ENCODE measurements at regions not wholly inside any gene's neighbourhood (a gene's known extent, or its start where the extent isn't known, plus 50 kb on each side); places are given as distances from the start of the nearest gene placed in this dataset.

DNA sequence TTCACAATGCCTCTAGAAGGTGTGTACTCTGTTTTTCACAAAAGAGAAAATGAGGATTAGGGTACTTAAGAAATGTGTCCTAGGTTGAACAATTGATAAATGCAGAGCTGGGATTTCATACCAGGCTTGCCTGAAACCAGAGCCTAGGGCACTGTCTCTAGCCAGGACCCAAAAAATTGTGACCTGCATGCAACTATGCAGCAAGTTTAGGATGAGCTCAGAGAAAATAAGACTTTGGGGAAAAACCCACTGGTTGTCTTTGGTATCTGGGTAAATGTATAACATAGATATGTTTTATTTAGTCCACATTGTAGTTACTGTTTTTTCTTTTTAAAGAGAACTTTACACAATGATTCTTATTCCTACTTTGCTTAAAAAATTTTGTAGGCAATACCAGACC, 177.1 kb upstream of the SEMA6A start:
- TF ChIP-seq, protein P1, sequence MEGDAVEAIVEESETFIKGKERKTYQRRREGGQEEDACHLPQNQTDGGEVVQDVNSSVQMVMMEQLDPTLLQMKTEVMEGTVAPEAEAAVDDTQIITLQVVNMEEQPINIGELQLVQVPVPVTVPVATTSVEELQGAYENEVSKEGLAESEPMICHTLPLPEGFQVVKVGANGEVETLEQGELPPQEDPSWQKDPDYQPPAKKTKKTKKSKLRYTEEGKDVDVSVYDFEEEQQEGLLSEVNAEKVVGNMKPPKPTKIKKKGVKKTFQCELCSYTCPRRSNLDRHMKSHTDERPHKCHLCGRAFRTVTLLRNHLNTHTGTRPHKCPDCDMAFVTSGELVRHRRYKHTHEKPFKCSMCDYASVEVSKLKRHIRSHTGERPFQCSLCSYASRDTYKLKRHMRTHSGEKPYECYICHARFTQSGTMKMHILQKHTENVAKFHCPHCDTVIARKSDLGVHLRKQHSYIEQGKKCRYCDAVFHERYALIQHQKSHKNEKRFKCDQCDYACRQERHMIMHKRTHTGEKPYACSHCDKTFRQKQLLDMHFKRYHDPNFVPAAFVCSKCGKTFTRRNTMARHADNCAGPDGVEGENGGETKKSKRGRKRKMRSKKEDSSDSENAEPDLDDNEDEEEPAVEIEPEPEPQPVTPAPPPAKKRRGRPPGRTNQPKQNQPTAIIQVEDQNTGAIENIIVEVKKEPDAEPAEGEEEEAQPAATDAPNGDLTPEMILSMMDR (IDR thresholded peaks at IDR 0.05; ENCODE audit: insufficient read depth, low read length, severe bottlenecking), result no peak
- no peak for FAIRE-seq
- Histone ChIP-seq H3K4me3 (ENCODE audit: low read depth, low read length) (no peak overlapping the region), H3K36me3 (ENCODE audit: control insufficient read depth, insufficient read depth, low read length) (no peaks in the 10 kb centered on the region), H3K27me3 (ENCODE audit: control insufficient read depth, insufficient read depth, low read length) (no peaks in the 10 kb centered on the region)
- DNase-seq (ENCODE audit: low read depth), result no peak

DNA sequence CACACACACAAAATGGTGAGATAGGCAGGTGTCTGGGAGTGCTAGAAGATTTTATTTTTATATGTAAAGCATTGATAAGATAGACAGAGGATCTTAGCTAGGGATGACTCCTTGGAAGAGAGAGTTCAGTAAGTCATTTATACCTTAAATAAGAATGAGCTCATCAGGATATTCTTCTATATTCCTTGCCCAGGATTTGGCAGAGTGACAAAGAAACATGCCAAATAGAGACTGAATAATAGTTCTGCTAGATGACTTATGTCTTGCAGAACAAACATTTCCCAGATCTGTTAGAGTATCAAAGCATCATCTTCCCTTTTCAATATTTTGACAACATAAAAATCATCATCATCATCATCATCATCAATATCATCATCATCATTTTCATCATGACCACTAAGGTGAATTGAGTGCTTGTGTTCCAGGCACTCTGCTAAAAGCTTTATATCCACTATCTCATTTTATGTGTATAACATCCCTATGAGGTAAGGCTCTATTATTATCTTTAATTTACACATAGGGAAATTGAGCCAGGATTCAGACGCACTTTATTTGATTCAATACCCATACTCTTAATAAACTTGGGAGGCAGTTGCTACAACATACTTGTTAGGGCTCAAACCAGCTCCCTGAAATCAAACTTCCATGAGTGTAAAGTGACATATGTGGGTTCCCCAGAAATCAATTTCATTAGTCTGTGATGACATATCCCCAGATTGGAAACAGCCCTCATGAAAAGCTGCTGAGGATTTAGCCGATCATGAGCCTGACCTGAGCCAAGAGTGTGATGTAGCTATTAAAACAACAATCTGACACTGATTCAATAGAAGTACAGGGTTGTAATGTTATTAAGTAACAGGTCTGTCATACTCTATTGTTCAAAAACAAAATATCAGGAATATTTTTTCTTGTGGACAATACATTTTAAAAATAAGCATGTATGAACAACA, 176.3 kb upstream of the SEMA6A start:
- peak; percentile 72 for DNase-seq (ENCODE audit: low read depth)

DNA sequence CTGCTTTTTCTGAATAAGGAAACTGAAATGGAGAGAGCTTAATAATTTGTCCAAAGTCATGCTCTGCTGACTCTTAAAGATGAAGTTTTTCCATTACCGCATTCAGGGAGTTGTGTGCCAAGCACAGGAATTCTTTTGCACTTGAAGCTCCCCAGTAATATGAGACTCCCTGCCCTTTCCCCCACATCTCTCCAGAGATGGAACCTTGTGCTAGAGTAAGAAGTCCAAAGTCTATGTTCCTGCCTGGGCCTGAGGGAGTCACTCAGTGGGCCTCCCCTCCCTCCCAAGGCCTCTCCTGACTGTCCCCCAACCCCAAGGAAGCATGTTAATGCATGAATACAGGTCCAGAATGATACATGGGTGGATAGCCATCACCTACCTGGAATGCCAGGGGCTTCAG, 173.3 kb upstream of the SEMA6A start:
- Histone ChIP-seq H3K4me3 (ENCODE audit: low read depth, low read length) (no peak overlapping the region), H3K36me3 (ENCODE audit: control insufficient read depth, insufficient read depth, low read length) (no peaks in the 10 kb centered on the region), H3K27me3 (ENCODE audit: control insufficient read depth, insufficient read depth, low read length) (no peaks in the 10 kb centered on the region)
- no peak for FAIRE-seq
- no peak for DNase-seq (ENCODE audit: low read depth)
- TF ChIP-seq, protein P1 (IDR thresholded peaks at IDR 0.05; ENCODE audit: insufficient read depth, low read length, severe bottlenecking), result no peak

More for the DNA sequence above, 176.3 kb upstream of the SEMA6A start:
- no peak overlapping the region for H3K4me3 ChIP-seq (ENCODE audit: low read depth, low read length)
- TF ChIP-seq, protein P1 (IDR thresholded peaks at IDR 0.05; ENCODE audit: insufficient read depth, low read length, severe bottlenecking), result no peak
- H3K36me3 ChIP-seq (ENCODE audit: control insufficient read depth, insufficient read depth, low read length), result no peaks in the 10 kb centered on the region
- no peaks in the 10 kb centered on the region for H3K27me3 ChIP-seq (ENCODE audit: control insufficient read depth, insufficient read depth, low read length)
- no peak for FAIRE-seq

DNA sequence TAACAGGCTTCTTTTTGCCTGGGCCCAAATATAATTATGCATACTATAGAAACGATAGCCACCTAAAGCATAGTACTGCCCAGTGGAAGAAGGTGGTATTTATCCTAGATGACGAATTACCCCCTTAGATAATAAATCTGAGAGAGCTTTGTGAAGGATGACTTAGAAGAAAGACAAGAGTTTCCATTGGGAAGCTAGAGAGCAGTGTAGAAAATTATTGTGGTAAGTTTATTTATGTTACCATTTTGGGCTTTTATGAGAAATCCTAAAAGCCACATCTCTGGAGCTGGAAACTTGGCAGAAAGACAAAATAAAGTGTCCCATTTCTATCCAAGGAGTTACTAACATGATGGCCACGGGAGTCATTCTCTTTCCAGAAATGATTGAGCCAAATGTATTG, 172.0 kb upstream of the SEMA6A start:
- DNase-seq (ENCODE audit: low read depth) (no peak), FAIRE-seq (no peak)
- Histone ChIP-seq H3K27me3 (ENCODE audit: control insufficient read depth, insufficient read depth, low read length) (no peaks in the 10 kb centered on the region), H3K4me3 (ENCODE audit: low read depth, low read length) (no peak overlapping the region), H3K36me3 (ENCODE audit: control insufficient read depth, insufficient read depth, low read length) (no peaks in the 10 kb centered on the region)
- TF ChIP-seq, protein P1 (IDR thresholded peaks at IDR 0.05; ENCODE audit: insufficient read depth, low read length, severe bottlenecking), result no peak

DNA sequence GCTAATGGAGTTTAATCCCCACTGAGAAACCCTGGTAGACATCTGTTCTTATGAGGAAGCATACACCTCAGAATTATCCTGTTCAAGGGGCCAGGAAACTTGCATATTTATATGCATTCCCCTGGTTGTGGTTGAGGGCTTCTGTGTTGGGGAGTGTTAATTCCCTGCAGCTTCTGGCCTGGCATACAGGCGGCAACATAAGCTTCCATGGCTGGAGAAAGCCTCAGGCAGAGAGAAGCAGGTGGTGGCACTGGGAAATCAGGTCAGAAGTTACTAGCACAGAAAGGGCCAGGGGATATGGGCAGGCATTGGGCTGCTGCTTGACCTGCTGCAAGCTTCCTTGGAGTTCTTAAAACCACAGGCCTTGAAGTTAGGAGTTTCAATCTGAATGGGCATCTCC, 166.1 kb upstream of the SEMA6A start:
- TF ChIP-seq, protein P1 (IDR thresholded peaks at IDR 0.05; ENCODE audit: insufficient read depth, low read length, severe bottlenecking), result no peak
- FAIRE-seq, result no peak

More for the DNA sequence above, 166.1 kb upstream of the SEMA6A start:
- H3K36me3 ChIP-seq (ENCODE audit: control insufficient read depth, insufficient read depth, low read length), result no peaks in the 10 kb centered on the region
- DNase-seq (ENCODE audit: low read depth), result no peak
- no peaks in the 10 kb centered on the region for H3K27me3 ChIP-seq (ENCODE audit: control insufficient read depth, insufficient read depth, low read length)
- no peak overlapping the region for H3K4me3 ChIP-seq (ENCODE audit: low read depth, low read length)

Measured in bronchial epithelial cell (primary cell).